ENCODE measurements at regions not wholly inside any gene's neighbourhood (a gene's known extent, or its start where the extent isn't known, plus 50 kb on each side); places are given as distances from the start of the nearest gene placed in this dataset.

DNA sequence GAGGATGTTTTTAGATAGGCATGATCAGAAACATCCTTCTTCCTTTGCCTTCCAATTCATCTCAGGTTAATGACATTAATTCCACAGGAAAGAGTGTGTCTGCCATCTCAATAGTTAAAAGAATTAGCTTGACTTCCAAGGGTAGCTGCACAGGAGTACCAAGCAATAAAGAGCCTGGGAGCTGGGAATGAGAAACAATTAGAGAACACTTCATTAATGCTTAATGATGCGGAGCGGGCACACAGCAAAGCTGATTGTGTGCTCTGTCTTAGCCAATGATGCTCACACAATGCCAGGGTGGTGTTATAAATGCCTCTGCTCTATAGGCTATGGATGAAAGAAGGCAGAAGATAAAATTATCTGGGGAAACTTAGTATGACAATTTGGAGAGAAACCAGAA lies 1052.5 kb upstream of the LCORL start:
- TF ChIP-seq POLR2A (IDR thresholded peaks at IDR 0.05) = no peak
- TF ChIP-seq, protein P1, sequence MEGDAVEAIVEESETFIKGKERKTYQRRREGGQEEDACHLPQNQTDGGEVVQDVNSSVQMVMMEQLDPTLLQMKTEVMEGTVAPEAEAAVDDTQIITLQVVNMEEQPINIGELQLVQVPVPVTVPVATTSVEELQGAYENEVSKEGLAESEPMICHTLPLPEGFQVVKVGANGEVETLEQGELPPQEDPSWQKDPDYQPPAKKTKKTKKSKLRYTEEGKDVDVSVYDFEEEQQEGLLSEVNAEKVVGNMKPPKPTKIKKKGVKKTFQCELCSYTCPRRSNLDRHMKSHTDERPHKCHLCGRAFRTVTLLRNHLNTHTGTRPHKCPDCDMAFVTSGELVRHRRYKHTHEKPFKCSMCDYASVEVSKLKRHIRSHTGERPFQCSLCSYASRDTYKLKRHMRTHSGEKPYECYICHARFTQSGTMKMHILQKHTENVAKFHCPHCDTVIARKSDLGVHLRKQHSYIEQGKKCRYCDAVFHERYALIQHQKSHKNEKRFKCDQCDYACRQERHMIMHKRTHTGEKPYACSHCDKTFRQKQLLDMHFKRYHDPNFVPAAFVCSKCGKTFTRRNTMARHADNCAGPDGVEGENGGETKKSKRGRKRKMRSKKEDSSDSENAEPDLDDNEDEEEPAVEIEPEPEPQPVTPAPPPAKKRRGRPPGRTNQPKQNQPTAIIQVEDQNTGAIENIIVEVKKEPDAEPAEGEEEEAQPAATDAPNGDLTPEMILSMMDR (IDR thresholded peaks at IDR 0.05 in 4 of 5, conservative IDR thresholded peaks at IDR 0.05 in 1 of 5) = no peak

All from gastrocnemius medialis (tissue), 4 donors.